Neural cell (in vitro differentiated cells): ENCODE measurements at regions not wholly inside any gene's neighbourhood (a gene's known extent, or its start where the extent isn't known, plus 50 kb on each side); places are given as distances from the start of the nearest gene placed in this dataset.

Experiments used
- H2AFZ ChIP-seq: fragments of 200-600, 300-800 bp; sonication (generic), shearing (Covaris generic); 2 replicates; pipeline ENCODE4 v1.6.0; 2014; ENCODE audit warnings: low read depth, mild to moderate bottlenecking, antibody characterized with exemption, low read length, moderate library complexity
- H3F3A ChIP-seq: fragments of 200-600 bp; shearing (Covaris generic); 2 replicates; pipeline ENCODE4 v1.6.1; 2016; ENCODE audit warnings: mild to moderate bottlenecking, moderate library complexity, mixed read lengths, antibody characterized with exemption, low read length; ENCODE audit not compliant: insufficient read depth, poor library complexity, severe bottlenecking
- H3K27ac ChIP-seq: fragments of 200-600, 300-800 bp; sonication (generic), shearing (Covaris generic); 2 replicates; pipeline ENCODE4 v1.5.1; 2014; ENCODE audit warnings: mild to moderate bottlenecking, low read length, moderate library complexity
- H3K27me3 ChIP-seq: fragments of 300-800, 200-600 bp; sonication (generic), shearing (Covaris generic); 2 replicates; pipeline ENCODE4 v1.6.0; 2014; ENCODE audit warnings: mild to moderate bottlenecking, low read depth, low read length, moderate library complexity; ENCODE audit not compliant: insufficient read depth
- H3K36me3 ChIP-seq: fragments of 300-800, 200-600 bp; sonication (generic), shearing (Covaris generic); 2 replicates; pipeline ENCODE4 v1.5.1; 2014; ENCODE audit warnings: mild to moderate bottlenecking, antibody characterized with exemption, low read length, moderate library complexity; ENCODE audit not compliant: insufficient read depth
- H3K4me2 ChIP-seq: fragments of 300-800, 200-600 bp; sonication (generic), shearing (Covaris generic); 2 replicates; pipeline ENCODE4 v1.6.0; 2014; ENCODE audit warnings: mild to moderate bottlenecking, low read length
- H3K4me3 ChIP-seq: fragments of 300-800, 200-600 bp; sonication (generic), shearing (Covaris generic); 2 replicates; pipeline ENCODE4 v1.5.1; 2014; ENCODE audit warnings: mild to moderate bottlenecking, low read length, moderate library complexity
- H3K79me2 ChIP-seq: fragments of 200-600 bp; shearing (Covaris generic); replicated peaks from 2 replicates; pipeline ENCODE4 v1.6.0; 2014; ENCODE audit warnings: mild to moderate bottlenecking, low read length, moderate library complexity; ENCODE audit not compliant: insufficient read depth
- H3K9ac ChIP-seq: fragments of 300-800, 200-600 bp; sonication (generic), shearing (Covaris generic); 2 replicates; pipeline ENCODE4 v1.6.1; 2016; ENCODE audit warnings: mild to moderate bottlenecking, low read length, mixed read lengths
- H3K9me2 ChIP-seq: fragments of 200-600 bp; shearing (Covaris generic); 2 replicates; pipeline ENCODE4 v1.6.1; 2016; ENCODE audit warnings: mild to moderate bottlenecking, low read length, mixed read lengths; ENCODE audit not compliant: insufficient read depth
- H3K9me3 ChIP-seq: fragments of 200-600, 300-800 bp; sonication (generic), shearing (Covaris generic); 2 replicates; pipeline ENCODE4 v1.6.1; 2016; ENCODE audit warnings: mild to moderate bottlenecking, mixed run types, low read length, moderate library complexity, mixed read lengths
- H4K20me1 ChIP-seq: fragments of 200-600 bp; shearing (Covaris generic); 2 replicates; pipeline ENCODE4 v1.6.1; 2016; ENCODE audit warnings: mild to moderate bottlenecking, mixed run types; ENCODE audit not compliant: insufficient read depth
- EP300 ChIP-seq: fragments of 450-650 bp; conservative IDR thresholded peaks from 2 replicates; pipeline ENCODE4 v1.6.1; 2014; ENCODE audit warnings: antibody characterized with exemption, mild to moderate bottlenecking, moderate library complexity; ENCODE audit not compliant: poor library complexity, severe bottlenecking
- EZH2 ChIP-seq: fragments of 200-600, 300-800 bp; shearing (Covaris generic), sonication (generic); IDR thresholded peaks from 2 replicates; pipeline ENCODE4 v1.6.1; 2014; ENCODE audit warnings: antibody characterized with exemption, low read length, borderline replicate concordance, mild to moderate bottlenecking; ENCODE audit not compliant: insufficient read depth, poor library complexity, severe bottlenecking
- MXI1 ChIP-seq: fragments of 450-650 bp; conservative IDR thresholded peaks from 2 replicates; pipeline ENCODE4 v1.6.1; 2014; ENCODE audit warnings: antibody characterized with exemption, mild to moderate bottlenecking; ENCODE audit not compliant: poor library complexity, severe bottlenecking
- POLR2AphosphoS5 ChIP-seq: IDR thresholded peaks from 2 replicates; pipeline ENCODE4 v1.6.1; 2012
- RAD21 ChIP-seq: fragments of 450-650 bp; conservative IDR thresholded peaks from 2 replicates; pipeline ENCODE4 v1.6.1; 2014; ENCODE audit warnings: antibody characterized with exemption, mild to moderate bottlenecking, moderate library complexity
- SMC3 ChIP-seq: fragments of 450-650 bp; conservative IDR thresholded peaks from 2 replicates; pipeline ENCODE4 v1.6.1; 2014; ENCODE audit warnings: antibody characterized with exemption, mild to moderate bottlenecking, moderate library complexity; ENCODE audit not compliant: poor library complexity
- TAF1 ChIP-seq: IDR thresholded peaks from 2 replicates; pipeline ENCODE4 v1.6.1; 2012; ENCODE audit warnings: low read depth
- TF ChIP-seq, protein P1 (sequence below): IDR thresholded peaks from 2 replicates; pipeline ENCODE4 v1.6.1; 2012; ENCODE audit warnings: borderline replicate concordance
- TF ChIP-seq, protein P2 (sequence below): fragments of 450-650 bp; IDR thresholded peaks from 2 replicates; pipeline ENCODE4 v1.5.1; 2014; ENCODE audit warnings: antibody characterized with exemption, mild to moderate bottlenecking, moderate library complexity; ENCODE audit not compliant: poor library complexity, severe bottlenecking

DNA sequence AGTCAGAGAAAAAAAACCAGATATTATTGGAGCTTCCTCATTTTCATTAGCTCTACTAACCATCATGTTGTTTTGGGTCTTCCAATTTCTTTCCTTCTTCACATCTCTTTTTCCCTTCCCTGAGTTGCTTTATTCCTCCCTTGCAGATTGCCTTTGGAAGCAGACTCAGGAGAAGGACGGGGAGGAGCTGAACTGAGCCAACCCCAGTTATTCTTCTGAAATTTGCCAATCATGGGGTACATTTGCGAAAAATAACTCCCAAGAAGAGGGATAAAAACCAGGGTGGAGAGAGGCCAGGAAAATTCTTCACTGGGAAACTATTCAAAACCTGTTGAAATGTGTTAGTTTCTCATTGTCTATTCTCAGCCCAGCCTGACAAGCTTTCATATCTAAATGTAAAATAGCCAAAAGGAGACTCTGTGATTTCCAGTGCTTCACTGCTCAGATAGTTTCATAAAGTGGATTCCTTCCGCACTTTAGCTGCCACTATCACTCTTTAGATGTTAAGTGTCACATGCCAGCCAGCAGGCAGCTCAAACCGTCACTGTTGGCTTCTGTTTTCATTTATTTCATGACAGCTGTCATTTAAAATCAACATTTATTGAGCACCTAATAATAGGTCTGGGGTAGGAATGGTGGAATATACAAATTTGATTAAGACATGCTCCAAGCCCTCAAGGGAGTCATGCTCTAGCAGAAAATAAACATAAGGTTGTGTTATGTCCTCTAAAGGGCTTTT, 204.5 kb downstream of the SREK1 start:
- no peak overlapping the region for H3K9ac ChIP-seq
- H2AFZ ChIP-seq, result no peak overlapping the region
- H3K27ac ChIP-seq, result no peak overlapping the region
- H3K36me3 ChIP-seq, result no peaks in the 10 kb centered on the region
- TF ChIP-seq MXI1 (no peak), EZH2 (no peak), TAF1 (no peak), POLR2AphosphoS5 (peak; percentile 89), SMC3 (no peak), RAD21 (no peak), EP300 (peak; percentile 98)
- TF ChIP-seq, protein P1, sequence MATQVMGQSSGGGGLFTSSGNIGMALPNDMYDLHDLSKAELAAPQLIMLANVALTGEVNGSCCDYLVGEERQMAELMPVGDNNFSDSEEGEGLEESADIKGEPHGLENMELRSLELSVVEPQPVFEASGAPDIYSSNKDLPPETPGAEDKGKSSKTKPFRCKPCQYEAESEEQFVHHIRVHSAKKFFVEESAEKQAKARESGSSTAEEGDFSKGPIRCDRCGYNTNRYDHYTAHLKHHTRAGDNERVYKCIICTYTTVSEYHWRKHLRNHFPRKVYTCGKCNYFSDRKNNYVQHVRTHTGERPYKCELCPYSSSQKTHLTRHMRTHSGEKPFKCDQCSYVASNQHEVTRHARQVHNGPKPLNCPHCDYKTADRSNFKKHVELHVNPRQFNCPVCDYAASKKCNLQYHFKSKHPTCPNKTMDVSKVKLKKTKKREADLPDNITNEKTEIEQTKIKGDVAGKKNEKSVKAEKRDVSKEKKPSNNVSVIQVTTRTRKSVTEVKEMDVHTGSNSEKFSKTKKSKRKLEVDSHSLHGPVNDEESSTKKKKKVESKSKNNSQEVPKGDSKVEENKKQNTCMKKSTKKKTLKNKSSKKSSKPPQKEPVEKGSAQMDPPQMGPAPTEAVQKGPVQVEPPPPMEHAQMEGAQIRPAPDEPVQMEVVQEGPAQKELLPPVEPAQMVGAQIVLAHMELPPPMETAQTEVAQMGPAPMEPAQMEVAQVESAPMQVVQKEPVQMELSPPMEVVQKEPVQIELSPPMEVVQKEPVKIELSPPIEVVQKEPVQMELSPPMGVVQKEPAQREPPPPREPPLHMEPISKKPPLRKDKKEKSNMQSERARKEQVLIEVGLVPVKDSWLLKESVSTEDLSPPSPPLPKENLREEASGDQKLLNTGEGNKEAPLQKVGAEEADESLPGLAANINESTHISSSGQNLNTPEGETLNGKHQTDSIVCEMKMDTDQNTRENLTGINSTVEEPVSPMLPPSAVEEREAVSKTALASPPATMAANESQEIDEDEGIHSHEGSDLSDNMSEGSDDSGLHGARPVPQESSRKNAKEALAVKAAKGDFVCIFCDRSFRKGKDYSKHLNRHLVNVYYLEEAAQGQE, result no peak
- TF ChIP-seq, protein P2, sequence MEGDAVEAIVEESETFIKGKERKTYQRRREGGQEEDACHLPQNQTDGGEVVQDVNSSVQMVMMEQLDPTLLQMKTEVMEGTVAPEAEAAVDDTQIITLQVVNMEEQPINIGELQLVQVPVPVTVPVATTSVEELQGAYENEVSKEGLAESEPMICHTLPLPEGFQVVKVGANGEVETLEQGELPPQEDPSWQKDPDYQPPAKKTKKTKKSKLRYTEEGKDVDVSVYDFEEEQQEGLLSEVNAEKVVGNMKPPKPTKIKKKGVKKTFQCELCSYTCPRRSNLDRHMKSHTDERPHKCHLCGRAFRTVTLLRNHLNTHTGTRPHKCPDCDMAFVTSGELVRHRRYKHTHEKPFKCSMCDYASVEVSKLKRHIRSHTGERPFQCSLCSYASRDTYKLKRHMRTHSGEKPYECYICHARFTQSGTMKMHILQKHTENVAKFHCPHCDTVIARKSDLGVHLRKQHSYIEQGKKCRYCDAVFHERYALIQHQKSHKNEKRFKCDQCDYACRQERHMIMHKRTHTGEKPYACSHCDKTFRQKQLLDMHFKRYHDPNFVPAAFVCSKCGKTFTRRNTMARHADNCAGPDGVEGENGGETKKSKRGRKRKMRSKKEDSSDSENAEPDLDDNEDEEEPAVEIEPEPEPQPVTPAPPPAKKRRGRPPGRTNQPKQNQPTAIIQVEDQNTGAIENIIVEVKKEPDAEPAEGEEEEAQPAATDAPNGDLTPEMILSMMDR, result no peak
- H3K9me2 ChIP-seq, result no peaks in the 10 kb centered on the region
- H3K9me3 ChIP-seq, result no peaks in the 10 kb centered on the region
- no peaks in the 10 kb centered on the region for H4K20me1 ChIP-seq
- H3K4me3 ChIP-seq, result no peak overlapping the region
- no peaks in the 10 kb centered on the region for H3K27me3 ChIP-seq
- H3F3A ChIP-seq, result no peaks in the 10 kb centered on the region
- peak overlapping the region; percentile 14 for H3K4me2 ChIP-seq
- H3K79me2 ChIP-seq, result no peaks in the 10 kb centered on the region

DNA sequence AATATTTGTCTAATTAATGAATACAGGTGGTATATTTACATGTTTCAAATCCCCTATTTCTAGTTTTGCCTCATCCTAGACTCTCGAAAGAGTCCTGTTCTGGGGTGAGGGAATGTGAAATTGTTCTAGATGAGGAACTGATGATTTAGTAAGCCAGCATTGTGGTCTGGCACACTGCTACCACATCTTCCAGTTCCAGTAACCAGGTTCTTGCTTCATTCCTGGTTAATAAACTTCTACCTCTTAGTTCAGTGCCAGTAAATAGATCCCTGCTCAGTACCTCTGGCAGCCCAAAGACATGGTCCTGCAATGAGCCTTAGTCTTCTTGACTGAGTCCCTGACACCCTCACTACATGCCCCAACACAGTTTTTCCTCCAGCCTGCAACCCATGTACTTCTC, 207.7 kb downstream of the SREK1 start:
- no peak overlapping the region for H3K27ac ChIP-seq
- no peak overlapping the region for H3K9ac ChIP-seq
- no peak overlapping the region for H3K4me3 ChIP-seq
- no peaks in the 10 kb centered on the region for H3K9me2 ChIP-seq
- no peaks in the 10 kb centered on the region for H3K27me3 ChIP-seq
- H3K79me2 ChIP-seq, result no peaks in the 10 kb centered on the region
- H3K9me3 ChIP-seq, result no peaks in the 10 kb centered on the region
- H4K20me1 ChIP-seq, result no peaks in the 10 kb centered on the region
- TF ChIP-seq EP300 (no peak), SMC3 (no peak), MXI1 (no peak), TAF1 (no peak), EZH2 (no peak), RAD21 (no peak), POLR2AphosphoS5 (no peak)
- TF ChIP-seq, protein P1, result no peak
- TF ChIP-seq, protein P2, result no peak
- no peak overlapping the region for H2AFZ ChIP-seq
- H3K36me3 ChIP-seq, result no peaks in the 10 kb centered on the region
- H3K4me2 ChIP-seq, result no peak overlapping the region
- H3F3A ChIP-seq, result no peaks in the 10 kb centered on the region
